SK-N-SH treated with all-trans-retinoic acid at 6 μM for 48 hours (cell line): ENCODE measurements at regions not wholly inside any gene's neighbourhood (a gene's known extent, or its start where the extent isn't known, plus 50 kb on each side); places are given as distances from the start of the nearest gene placed in this dataset.

Source experiments
- ARNTL ChIP-seq: fragments of 450-650 bp; formaldehyde crosslinking; IDR thresholded peaks from 2 replicates; pipeline ENCODE4 v1.5.0; 2020; ENCODE audit warnings: low read depth, mild to moderate bottlenecking, moderate library complexity, borderline replicate concordance
- ESRRG ChIP-seq: fragments of 250-450 bp; sonication (Bioruptor Pico); IDR thresholded peaks from 2 replicates; pipeline ENCODE4 v1.6.1; 2021; ENCODE audit warnings: mild to moderate bottlenecking

GRCh38 chr3:145190761-145191160 is 970.2 kb downstream of the PLOD2 start:
- no peak for TF ChIP-seq ESRRG
- no peak for TF ChIP-seq ARNTL
